ENCODE measurements at regions not wholly inside any gene's neighbourhood (a gene's known extent, or its start where the extent isn't known, plus 50 kb on each side); places are given as distances from the start of the nearest gene placed in this dataset.
A peak's percentile ranks its signal among the peaks of the same experiment; 100 is the strongest.

DNA sequence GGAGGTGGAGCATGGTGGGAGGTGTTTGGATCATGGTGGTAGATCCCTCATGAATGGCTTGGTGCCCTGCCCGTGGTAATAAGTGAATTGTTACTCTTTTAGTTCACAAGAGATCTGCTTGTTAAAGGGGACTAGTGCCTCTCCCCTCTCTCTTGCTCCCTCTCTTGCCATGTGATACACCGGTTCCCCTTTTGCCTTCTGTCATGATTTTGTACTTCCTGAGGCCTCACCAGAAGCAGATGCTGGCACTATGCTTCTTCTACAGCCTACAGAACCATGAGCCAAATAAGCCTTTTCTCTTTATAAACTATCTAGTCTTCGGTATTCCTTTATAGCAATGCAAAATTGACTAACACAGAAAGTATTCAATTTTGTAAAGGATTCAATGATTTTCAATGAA, 817.1 kb downstream of the TLR4 start:
- DNase-seq (ENCODE audit: extremely low read depth in 1 of 11, low read depth in 9 of 11, low spot score in 4 of 11): no peak

DNA sequence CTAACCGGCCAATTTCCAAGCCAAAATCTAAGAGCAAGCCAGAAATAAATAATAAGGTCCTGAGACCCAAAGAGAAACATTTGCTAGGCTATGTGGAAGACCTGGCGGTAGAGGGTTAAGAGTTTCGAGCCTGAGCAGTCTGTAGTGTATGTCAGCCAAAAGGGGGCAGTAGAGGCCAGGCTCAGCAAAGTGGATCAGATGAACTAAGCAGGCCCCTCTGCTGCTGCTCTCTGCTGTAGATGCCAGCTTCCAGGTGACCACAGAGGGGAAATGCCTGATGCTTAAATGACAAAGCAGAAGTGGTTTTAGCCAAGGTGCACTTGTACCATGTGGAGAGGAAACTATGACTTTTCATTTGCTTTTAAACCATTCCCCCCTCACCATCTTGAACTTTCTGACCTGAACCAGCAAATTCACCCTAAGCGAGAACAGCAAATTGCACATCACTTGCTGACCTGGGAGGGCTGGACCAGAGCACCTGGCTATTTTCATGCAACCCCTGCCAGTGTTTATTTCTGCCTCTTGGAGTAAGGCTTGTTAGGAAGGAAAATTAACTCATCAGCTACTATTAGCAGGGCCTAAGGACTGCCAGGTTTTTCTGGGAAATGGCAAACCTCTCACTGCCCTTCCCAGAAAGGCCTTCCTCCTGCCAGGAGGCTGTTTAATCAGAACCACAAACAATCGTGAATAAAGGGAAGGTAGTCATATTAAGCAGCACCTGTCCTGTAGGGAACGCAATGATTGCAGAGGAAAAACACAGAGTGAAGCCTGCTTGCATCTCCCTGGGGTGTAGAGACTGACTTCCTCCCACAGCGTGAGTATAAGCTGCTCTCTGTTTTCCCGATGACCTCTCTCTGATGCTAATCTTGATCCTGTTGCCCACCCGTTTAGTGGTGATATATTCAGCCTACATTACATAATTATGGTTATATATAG, 818.2 kb downstream of the TLR4 start:
- peak; percentile 6 to 35 (median 23) for DNase-seq (ENCODE audit: extremely low read depth in 1 of 11, low read depth in 9 of 11, low spot score in 4 of 11)

DNA sequence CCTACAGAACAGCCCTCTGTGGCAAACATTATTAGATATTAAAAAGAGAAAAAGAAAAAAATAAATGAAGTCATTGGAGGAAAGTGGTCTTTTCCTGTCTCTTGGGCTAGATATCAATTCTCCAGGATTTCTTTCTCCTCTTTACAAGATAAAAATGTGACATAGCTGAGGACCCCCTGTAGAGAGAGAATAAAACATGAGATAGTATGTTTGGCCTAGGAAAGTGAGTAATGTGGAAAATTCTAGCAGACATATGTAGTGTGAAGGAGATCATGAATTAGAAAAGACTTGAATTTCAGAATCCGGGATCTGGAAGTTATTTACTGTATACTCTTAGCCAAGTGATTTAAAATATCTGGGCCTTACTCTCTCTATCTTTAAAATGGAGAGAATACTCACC, 823.1 kb downstream of the TLR4 start:
- no peak for DNase-seq (ENCODE audit: extremely low read depth in 1 of 11, low read depth in 9 of 11, low spot score in 4 of 11)

DNA sequence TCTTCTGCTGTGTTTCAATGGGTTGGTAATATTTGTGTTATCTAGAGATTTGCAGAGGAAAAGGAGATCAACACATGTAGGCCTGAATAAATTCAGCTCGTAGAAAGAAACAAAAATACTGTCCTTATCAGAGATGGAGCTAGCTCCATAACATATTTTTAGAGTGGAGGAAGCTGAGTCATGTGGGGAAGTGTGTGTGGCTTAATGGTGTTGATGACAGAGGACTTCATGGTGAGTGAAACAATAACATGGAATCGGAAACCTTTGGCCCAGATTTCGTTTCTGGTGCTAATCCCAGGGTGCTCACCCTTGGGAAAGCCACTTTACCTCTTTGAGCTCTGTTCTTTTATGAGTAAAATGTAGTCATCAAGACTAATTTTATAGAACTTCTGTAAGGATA, 825.0 kb downstream of the TLR4 start:
- no peak for DNase-seq (ENCODE audit: extremely low read depth in 1 of 11, low read depth in 9 of 11, low spot score in 4 of 11)

DNA sequence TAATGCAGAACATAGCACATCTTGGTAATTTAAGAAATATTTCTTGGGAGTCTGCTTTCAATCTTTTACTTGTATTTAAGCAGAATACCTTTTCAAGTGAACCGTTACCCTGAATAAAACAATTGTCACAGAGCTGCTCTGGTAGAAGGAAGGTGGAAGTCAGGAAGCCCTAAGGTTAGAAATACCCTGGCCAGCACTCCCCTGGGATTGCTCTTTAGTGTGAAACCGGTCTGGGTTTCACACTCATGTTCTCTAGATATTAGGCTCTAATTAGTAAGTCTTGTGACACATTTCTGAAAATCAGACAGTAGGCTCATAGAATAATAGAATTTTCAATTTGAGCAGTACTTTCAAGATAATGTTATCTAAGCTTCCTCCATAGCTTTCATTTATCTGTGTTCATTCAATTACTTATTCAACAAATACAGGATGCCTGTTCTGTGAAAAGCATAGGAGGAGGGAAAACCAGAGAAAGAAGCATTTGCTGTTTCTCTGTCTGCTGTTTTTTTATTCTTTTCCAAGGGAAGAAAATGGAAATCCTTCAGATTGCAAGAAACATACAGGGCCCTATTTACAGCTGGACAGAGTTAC, 825.5 kb downstream of the TLR4 start:
- DNase-seq (ENCODE audit: extremely low read depth in 1 of 11, low read depth in 9 of 11, low spot score in 4 of 11): no peak

DNA sequence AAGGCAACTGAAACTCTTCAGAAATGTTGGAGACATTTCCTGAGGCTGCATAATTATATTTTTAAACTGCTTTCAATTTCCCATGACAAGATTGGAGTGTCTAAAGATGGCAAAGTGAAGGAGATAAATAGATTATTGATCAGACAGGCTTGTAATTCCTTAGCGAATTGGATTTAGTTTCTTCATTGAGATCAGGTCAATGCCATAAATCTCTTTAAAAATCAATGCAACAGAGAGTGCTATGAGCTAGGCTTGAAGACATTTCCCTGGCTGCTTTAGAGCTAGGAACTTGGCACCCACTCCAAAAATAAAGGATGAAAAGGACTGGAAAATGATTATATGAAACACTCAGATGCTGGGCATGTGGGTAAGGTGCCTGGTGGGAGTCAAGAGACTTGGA, 828.4 kb downstream of the TLR4 start:
- no peak for DNase-seq (ENCODE audit: extremely low read depth in 1 of 11, low read depth in 9 of 11, low spot score in 4 of 11)

DNA sequence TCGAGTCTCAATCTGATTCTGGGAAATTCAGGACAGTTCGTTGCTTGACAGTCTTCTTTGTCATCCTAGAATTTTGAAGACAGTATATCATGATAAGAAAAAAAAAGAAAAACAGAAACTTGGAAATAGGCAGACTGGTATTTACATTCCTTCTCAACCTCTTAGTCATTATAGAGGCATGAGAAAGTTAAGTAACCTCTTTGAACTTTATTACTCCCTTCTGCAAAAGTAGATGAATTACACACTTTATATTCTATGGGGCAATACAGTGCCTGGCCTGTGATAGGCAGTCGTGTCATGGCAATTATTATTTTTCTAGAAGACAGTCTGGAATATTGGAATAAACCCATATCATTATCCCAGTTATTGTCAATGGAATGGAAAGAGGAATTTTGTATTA, 828.9 kb downstream of the TLR4 start:
- DNase-seq (ENCODE audit: extremely low read depth in 1 of 11, low read depth in 9 of 11, low spot score in 4 of 11): no peak

DNA sequence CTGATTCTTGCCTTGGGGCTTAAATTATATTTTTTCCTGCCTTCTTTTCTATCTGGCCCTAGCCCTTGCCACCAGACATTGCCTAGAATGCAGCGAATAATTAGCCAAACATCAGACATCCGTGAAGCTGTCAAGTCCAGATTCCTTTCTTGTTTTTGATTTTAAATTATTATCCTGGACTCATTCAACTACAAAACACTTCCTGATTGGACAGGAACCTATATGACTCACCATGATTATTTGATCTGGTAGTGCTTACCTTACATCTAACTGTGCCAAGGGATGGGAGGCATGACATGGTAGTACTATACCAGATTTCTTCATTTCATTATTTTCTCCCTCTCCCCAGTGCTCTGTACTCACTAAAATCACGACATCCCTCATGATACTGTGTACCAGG, 829.6 kb downstream of the TLR4 start:
- DNase-seq (ENCODE audit: extremely low read depth in 1 of 11, low read depth in 9 of 11, low spot score in 4 of 11): no peak

DNA sequence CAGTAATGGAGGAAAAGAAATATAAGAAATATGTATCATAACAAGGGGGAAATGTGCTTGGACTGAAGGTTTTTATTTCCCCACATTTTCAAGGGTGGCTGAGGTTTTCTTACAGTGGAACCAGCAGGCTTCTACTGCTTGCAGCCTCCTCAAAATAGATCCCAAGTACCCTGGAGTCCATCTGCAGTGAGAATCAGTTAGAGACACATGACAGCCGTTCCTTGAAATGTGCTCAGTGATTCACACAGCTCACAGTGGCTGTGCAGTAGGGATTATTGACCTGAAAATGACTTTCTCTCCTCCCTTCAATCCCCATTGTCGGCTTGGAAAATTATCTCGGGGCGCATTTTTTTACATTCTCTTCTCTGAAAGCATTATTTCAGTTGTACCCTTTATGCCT, 832.0 kb downstream of the TLR4 start:
- DNase-seq (ENCODE audit: extremely low read depth in 1 of 11, low read depth in 9 of 11, low spot score in 4 of 11): no peak

DNA sequence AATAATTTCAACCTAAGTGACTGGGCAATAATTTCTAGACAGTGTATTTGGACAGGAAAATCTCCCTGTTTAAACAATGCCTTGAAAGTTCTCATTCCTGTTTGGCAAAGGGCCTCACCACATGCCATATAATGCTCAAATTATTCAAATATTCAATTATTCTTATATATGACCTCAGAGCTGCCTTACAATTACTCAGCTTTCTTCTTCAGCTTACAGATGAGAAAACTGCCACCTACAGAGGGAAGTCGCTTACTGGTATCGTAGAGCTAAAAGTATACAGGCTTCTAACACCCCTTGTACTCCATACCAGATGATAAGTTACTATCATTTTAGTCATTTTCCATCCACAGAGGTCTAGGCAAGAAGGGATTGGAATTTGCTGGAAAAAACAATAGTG, 830.3 kb downstream of the BRINP1 start:
- no peak for DNase-seq (ENCODE audit: extremely low read depth in 1 of 11, low read depth in 9 of 11, low spot score in 4 of 11)

DNA sequence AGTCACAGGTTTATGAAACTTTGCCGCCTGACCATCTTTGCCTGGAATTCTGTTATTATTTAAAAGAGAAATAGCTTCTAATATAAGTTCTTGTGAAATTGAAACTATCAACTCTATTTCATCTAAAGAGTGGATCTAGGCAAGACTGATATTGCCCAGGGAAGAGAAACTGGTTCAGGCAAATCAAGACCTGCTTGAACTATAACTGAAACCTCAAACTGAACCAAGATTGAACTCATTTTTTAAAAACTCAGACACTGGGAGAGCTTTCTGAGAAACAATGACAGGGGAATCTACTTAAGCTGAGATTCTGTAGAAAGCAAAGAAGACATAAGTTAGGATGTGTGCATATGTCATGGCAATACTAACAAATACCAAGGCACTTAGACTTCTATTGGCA, 815.8 kb downstream of the BRINP1 start:
- DNase-seq (ENCODE audit: extremely low read depth in 1 of 11, low read depth in 9 of 11, low spot score in 4 of 11): no peak

DNA sequence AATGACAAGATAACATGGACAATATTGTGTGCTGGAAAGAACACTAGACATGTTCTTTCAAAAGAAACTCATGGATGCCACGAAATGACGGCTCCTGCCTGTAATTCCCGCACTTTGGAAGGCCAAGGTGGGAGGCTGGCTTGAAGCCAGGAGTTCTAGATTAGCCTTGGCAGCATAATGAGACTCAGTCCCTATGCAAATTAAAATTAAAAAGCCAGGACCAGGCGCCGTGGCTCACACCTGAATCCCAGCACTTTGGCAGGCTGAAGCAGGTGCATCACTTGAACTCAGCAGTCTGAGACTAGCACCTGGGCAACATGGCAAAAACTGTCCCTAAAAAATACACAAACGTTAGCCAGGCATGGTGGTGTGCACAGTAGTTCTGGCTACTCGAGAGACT, 814.2 kb downstream of the BRINP1 start:
- DNase-seq (ENCODE audit: extremely low read depth in 1 of 11, low read depth in 9 of 11, low spot score in 4 of 11): no peak

DNA sequence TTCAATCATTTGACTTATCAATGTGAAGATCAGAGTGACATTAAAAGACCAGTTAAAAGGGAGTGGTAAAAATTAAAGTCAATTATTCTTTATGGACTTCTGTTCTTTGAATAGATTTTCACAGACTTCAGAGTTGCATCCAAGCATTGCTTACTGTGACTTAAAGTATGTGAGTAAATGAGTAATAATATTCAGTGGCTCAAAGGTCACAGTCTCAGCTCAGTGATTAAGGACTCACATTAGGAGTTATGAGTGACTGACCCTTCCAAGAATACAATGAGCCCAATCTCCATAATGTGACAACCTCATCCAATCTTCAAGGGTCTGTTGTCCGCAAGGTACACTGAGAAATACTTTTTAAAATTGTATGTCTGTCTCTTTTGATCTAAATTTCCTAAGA, 811.2 kb downstream of the BRINP1 start:
- DNase-seq (ENCODE audit: extremely low read depth in 1 of 11, low read depth in 9 of 11, low spot score in 4 of 11): peak in 1 of 11 donors; percentile 15

DNA sequence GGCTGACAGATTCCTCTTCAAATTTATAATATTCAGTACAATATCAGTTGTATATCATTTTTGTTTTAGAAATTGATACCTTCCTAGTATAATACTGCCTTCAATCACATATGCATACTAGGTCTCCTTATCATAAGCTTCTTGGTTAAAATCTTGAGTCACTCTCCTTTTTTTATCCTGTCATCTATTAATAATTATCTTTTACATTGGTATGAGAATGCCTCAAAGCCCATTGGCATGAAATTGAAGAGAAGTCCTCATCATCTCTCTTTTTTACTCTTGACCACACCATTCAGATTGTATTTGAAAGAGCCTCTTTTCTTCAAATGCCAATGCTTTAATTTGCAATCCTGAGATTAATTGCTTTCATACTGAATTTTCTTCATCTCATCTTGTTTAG, 810.3 kb downstream of the BRINP1 start:
- DNase-seq (ENCODE audit: extremely low read depth in 1 of 11, low read depth in 9 of 11, low spot score in 4 of 11): no peak

DNA sequence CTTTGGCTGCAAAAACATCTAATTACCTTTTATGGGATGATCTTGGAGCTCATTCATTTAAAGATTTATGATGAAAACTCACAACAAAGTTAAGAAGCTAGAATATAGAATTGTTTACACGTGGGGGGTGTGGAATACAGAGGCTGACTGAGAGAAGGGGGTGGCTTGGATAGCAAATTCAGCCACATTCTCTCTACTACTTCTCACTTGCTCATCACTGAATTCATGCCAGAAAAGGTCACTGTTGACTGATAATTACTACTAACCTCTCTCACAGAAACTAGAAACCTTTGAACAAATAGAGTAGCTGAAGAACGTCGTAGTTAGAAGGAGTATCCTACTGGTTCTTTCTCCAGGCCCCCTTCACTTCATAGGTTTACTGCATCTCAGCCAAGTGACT, 808.2 kb downstream of the BRINP1 start:
- no peak for DNase-seq (ENCODE audit: extremely low read depth in 1 of 11, low read depth in 9 of 11, low spot score in 4 of 11)

DNA sequence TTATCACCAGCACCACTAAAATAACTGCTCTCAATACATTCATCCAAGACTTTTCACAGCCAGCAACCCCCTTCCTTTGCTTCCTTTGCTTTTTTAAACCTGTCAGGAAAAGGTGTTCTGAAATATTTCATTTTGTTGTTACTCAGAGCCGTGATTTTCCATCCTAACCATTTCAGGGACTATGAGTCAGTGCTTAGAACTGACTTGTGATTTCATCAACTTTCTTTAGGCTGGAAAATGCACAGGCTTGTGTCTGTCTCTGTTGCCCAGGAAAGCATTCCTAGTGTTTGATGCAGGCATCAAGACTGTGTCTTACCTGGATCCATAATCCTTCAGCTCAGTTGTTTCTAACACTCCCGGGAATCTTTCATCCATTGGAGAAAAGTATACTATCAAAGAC, 805.6 kb downstream of the BRINP1 start:
- DNase-seq (ENCODE audit: extremely low read depth in 1 of 11, low read depth in 9 of 11, low spot score in 4 of 11): no peak

DNA sequence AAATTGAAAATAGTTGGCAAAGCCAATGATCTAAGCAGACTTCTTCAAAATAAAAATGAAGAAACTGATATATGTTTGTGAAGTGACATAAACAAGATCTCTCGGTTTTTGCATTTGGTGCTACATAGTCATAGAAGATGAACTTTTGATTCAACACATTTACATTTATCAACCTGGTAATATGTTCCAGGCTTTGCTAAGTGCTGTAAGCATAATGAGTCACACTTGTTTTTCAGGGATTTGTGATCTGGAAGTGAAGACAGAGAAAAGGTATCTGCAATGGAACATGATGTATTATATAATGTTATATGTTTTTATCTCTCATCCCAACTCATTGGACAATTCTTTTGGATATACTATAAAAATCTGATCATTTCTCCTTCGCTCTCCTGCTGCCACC, 801.4 kb downstream of the BRINP1 start:
- DNase-seq (ENCODE audit: extremely low read depth in 1 of 11, low read depth in 9 of 11, low spot score in 4 of 11): no peak

DNA sequence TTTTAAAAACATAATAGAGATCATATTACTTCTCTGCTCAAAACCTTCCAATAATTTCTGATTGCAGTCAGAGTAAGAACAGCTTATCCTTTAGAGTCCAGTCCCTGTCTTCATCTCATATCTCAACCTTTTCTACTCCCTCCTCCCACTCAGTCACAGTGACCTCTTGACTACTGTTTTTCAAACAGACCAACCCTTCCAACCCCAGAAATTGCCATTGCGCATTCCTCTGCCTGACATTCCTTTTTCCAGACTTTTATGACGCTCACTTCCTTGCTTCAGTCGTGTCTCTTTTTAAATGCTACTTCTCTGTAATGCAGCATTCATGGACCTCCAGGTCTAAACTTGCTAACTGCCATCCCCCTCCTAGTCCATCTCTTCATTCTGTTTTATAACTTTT, 800.5 kb downstream of the BRINP1 start:
- no peak for DNase-seq (ENCODE audit: extremely low read depth in 1 of 11, low read depth in 9 of 11, low spot score in 4 of 11)

DNA sequence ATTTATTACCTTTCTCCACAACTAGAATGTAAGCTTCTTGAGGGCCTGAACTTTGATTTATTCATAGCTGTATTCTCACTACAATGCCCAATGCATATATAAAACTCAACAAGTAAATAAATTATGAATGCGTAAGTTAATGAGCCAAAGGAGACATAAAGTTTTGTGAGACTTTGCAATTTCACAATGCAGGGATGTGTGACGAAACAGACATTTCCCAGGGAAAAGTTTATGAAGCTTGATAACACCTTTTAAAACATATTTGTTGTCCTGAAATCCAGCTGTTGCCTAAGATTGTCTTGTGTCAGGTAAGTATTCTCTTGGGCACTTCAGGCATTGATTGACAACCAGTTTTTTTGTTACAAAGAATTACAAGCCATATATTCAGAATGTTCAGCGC, 800.1 kb downstream of the BRINP1 start:
- no peak for DNase-seq (ENCODE audit: extremely low read depth in 1 of 11, low read depth in 9 of 11, low spot score in 4 of 11)

DNA sequence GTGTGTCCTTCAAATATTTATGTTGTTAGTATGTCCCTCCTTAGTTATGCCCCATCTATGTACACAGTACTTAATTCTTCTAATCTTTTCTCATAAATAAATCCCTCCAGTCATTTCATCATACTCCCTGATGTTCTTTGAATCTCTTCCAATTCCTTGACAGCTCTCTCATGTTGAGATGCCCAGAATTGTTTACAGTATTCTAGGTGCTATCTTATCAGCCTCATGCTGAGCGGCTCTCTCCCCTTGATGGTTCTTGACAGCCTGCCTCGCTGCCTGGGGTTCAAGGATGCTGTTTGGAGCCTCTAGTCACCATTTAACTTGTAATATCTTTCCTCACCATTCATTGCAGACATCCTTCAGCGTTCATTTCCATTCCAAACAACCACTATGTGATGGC, 799.2 kb downstream of the BRINP1 start:
- DNase-seq (ENCODE audit: extremely low read depth in 1 of 11, low read depth in 9 of 11, low spot score in 4 of 11): no peak

Data from renal cortex interstitium (tissue), 11 donors.